Fibroblast of pulmonary artery (primary cell): ENCODE measurements at regions not wholly inside any gene's neighbourhood (a gene's known extent, or its start where the extent isn't known, plus 50 kb on each side); places are given as distances from the start of the nearest gene placed in this dataset.

Experiments used
- DNase-seq: peaks from one replicate; pipeline ENCODE4 v3.0.0-alpha.2; 2010; ENCODE audit warnings: low read depth
- H3K4me3 ChIP-seq: replicated peaks from 2 replicates; pipeline ENCODE4 v1.5.1; 2011; ENCODE audit warnings: low read depth, mild to moderate bottlenecking, control low read depth, low read length, moderate library complexity
- CTCF ChIP-seq: IDR thresholded peaks from 2 replicates; pipeline ENCODE4 v1.5.1; 2011; ENCODE audit warnings: mild to moderate bottlenecking, control low read depth, low read length, inconsistent platforms; ENCODE audit errors: missing control alignments

GRCh38 chr2:122019724-122020123 lies 264.3 kb downstream of the TSN start:
- no peak for TF ChIP-seq CTCF
- no peak overlapping the region for H3K4me3 ChIP-seq
- no peak for DNase-seq

DNA sequence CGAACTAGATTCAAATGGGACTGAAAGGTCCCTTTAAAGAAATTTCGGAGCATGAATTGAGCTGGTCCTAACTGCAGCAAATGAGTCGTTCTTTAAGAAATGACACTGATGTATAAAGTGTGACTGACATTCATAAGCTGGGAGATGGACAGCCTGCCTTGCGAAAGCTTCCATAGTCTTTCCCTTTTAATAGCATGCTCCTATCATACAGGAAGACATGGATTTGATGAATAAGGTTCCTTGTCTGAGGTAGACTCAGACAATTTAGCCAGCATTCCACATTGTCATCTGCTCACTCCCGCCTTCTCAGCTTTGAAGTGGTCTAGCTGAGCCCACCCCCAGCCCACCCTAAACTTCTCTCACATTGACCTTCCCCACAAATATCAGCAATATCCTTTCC lies 264.9 kb downstream of the TSN start:
- TF ChIP-seq CTCF = no peak
- no peak overlapping the region for H3K4me3 ChIP-seq
- no peak for DNase-seq

DNA sequence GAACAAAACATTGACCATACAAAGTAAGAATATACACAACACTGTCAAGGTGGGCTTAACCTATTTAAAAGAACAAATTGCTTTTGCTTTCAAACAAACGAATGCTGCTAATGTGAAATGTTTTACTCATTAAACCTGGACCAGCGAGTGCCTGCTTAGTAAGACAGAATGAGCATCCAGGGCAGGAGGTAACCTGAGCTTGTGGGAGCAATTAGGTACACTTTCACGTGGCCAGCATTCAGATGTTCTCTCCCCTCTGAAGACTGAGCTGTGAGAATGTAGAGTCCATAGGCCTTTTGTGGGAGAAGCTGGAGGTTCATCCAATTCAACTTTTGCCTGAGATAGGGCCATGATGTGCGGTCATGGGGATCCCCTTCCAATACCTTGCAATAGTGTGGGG lies 266.5 kb downstream of the TSN start:
- H3K4me3 ChIP-seq = no peak overlapping the region
- no peak for DNase-seq
- TF ChIP-seq CTCF = no peak

GRCh38 chr2:122022531-122022930 lies 267.1 kb downstream of the TSN start:
- H3K4me3 ChIP-seq = no peak overlapping the region
- no peak for TF ChIP-seq CTCF
- no peak for DNase-seq

- H3K4me3 ChIP-seq = no peak overlapping the region
- TF ChIP-seq CTCF = no peak
- no peak for DNase-seq
These were observed 267.8 kb downstream of the TSN start for GRCh38 chr2:122023059-122023864.

DNA sequence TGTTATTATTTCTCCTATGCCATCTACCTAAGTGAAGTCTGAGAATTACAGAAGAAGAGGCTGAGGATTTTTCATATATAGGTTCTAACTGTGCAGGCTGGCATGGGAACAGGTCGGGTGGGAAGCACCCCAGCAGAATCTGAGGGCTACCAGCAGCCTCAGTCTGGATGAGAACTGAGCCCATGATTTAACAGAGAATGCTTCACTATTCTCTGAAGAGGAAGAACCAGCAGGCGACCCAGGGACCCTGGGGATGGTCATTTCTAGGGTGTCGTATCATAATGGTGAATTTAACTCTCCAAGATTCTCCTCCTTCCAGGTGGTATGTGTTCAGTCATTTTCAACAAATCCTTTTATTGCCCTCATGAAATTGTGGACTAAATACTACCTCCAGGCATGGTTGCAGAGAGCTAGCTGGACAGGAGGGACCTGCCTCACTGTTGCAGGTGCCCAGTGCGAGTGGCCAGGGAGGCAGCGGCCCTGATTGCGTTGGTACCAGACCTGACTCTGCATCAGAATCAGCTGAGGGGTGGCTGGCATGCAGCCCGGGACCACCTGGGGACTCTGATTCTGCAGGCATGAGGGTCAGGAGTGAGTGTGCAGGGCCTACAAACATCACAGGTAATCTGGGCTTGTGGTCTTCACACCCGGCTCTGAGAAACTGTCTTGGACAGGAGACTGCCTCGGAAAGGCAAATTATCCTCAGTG lies 272.2 kb downstream of the TSN start:
- no peak for TF ChIP-seq CTCF
- no peak for DNase-seq
- H3K4me3 ChIP-seq = no peak overlapping the region
